K562 (cell line): ENCODE measurements at regions not wholly inside any gene's neighbourhood (a gene's known extent, or its start where the extent isn't known, plus 50 kb on each side); places are given as distances from the start of the nearest gene placed in this dataset.
"Not testable (repeated sequence)": the region's sequence is repeated elsewhere in the genome, so short reads cannot be mapped to it uniquely, and the experiment has no call there.

Experiments used
- ATAC-seq: fragments of 200-7000 bp; cut with Tn5 transposase; 3 replicates; pipeline ENCODE4 v1.9.1; 2020; ENCODE audit warnings: moderate library complexity
- BruUV-seq: library from RNA; stranded (reverse); fragments of 400-500 nt; replicated peaks from 2 replicates; lab custom pipeline; 2021; lab: Mats Ljungman, UMichigan
- CTCF ChIA-PET: fragments of 300-600 bp; formaldehyde crosslinking; extraction: SDS; loops from one replicate; lab custom pipeline; 2021; ENCODE audit warnings: low intra/inter-chr PET ratio; lab: Yijun Ruan, JAX
- POLR2A ChIA-PET: fragments of 300-600, 350-650 bp; sonication (Branson Sonifier 250); formaldehyde crosslinking; extraction: SDS; loops from one replicate; lab custom pipeline; 2021; ENCODE audit warnings: antibody characterized with exemption, inconsistent platforms; lab: Yijun Ruan, JAX
- DNase-seq, 4 experiments: peaks; one replicate each; pipeline versions ENCODE4 v3.0.0 to v3.0.0-alpha.2; 2011 to 2018; ENCODE audit warnings: low spot score in 3 of 4, mixed read lengths in 3 of 4; ENCODE audit errors: extremely low read depth in 1 of 4
- FAIRE-seq: peaks from 2 replicates; lab custom pipeline; 2011; peaks lifted over from hg19 to GRCh38; lab: Jason Lieb, UNC
- H2AFZ ChIP-seq: 2 replicates; pipeline ENCODE4 v1.6.0; 2011; ENCODE audit warnings: low read depth, low read length, control low read depth, inconsistent platforms
- H3K27ac ChIP-seq: fragments of 200-600 bp; 3 replicates; pipeline ENCODE4 v1.8.0; 2011; ENCODE audit warnings: low read depth, mild to moderate bottlenecking, control low read depth, inconsistent platforms, low read length, moderate library complexity, mixed read lengths; ENCODE audit errors: extremely low read depth
- H3K27me3 ChIP-seq, 2 experiments: fragments of 300-600 bp in 1 of 2; 2 replicates in 1 of 2; 3 replicates in 1 of 2; pipeline versions ENCODE4 v1.6.0 to v1.8.0; 2011; ENCODE audit warnings: inconsistent platforms in 2 of 2, low read length in 2 of 2, mild to moderate bottlenecking in 1 of 2, mixed read lengths in 1 of 2, moderate library complexity in 1 of 2; ENCODE audit not compliant: control insufficient read depth in 2 of 2, insufficient read depth in 2 of 2
- H3K36me3 ChIP-seq: fragments of 300-600 bp; 3 replicates; pipeline ENCODE4 v1.8.0; 2011; ENCODE audit warnings: mild to moderate bottlenecking, low read length, inconsistent platforms; ENCODE audit not compliant: control insufficient read depth, insufficient read depth
- H3K4me1 ChIP-seq, 2 experiments: fragments of 200-600 bp in 1 of 2; replicated peaks in 1 of 2; 2 replicates in 1 of 2; 3 replicates in 1 of 2; pipeline versions ENCODE4 v1.5.1 to v1.8.0; 2011; ENCODE audit warnings: inconsistent platforms in 2 of 2, low read length in 2 of 2, mild to moderate bottlenecking in 1 of 2, mixed read lengths in 1 of 2, moderate library complexity in 1 of 2; ENCODE audit not compliant: control insufficient read depth in 2 of 2, insufficient read depth in 2 of 2
- H3K4me2 ChIP-seq: 2 replicates; pipeline ENCODE4 v1.6.1; 2011; ENCODE audit warnings: low read length, control low read depth, inconsistent platforms, mixed read lengths; ENCODE audit not compliant: insufficient read depth
- H3K4me3 ChIP-seq: fragments of 200-600 bp; sonication (generic), shearing (Covaris generic); 2 replicates; pipeline ENCODE4 v1.5.1; 2016; ENCODE audit warnings: control low read depth, inconsistent platforms
- H3K79me2 ChIP-seq: fragments of 200-600 bp; 3 replicates; pipeline ENCODE4 v1.8.0; 2011; ENCODE audit warnings: low read length, inconsistent platforms; ENCODE audit not compliant: control insufficient read depth, insufficient read depth
- H3K9ac ChIP-seq, 2 experiments: 2 replicates each; pipeline versions ENCODE4 v1.6.0 to v1.6.1; 2011; ENCODE audit warnings: low read depth in 2 of 2, low read length in 2 of 2, control low read depth in 1 of 2, inconsistent platforms in 1 of 2, mild to moderate bottlenecking in 1 of 2, mixed read lengths in 1 of 2; ENCODE audit not compliant: insufficient read depth in 1 of 2
- H3K9me1 ChIP-seq: one replicate; pipeline ENCODE4 v1.6.0; 2011; ENCODE audit warnings: inconsistent platforms, mild to moderate bottlenecking, low read length, moderate library complexity; ENCODE audit not compliant: control insufficient read depth, insufficient read depth
- H3K9me3 ChIP-seq: replicated peaks from 2 replicates; pipeline ENCODE4 v1.5.1; 2011; ENCODE audit warnings: low read depth, low read length, inconsistent platforms; ENCODE audit not compliant: control insufficient read depth, insufficient read depth
- H4K20me1 ChIP-seq: replicated peaks from 2 replicates; pipeline ENCODE4 v1.6.1; 2011; ENCODE audit warnings: low read length, inconsistent platforms, mixed read lengths; ENCODE audit not compliant: control insufficient read depth, insufficient read depth
- ASH1L ChIP-seq: fragments of 450-650 bp; IDR thresholded peaks from 2 replicates; pipeline ENCODE4 v1.6.1; 2018; ENCODE audit warnings: borderline replicate concordance, mild to moderate bottlenecking, low read depth; ENCODE audit not compliant: partially characterized antibody
- GABPB2 ChIP-seq: fragments of 250-450 bp; sonication (Bioruptor Pico); conservative IDR thresholded peaks from 2 replicates; pipeline ENCODE4 v1.5.1; 2021; ENCODE audit warnings: mild to moderate bottlenecking
- KHSRP ChIP-seq: fragments of 450-650 bp; IDR thresholded peaks from 2 replicates; pipeline ENCODE4 v1.6.1; 2017
- PHB ChIP-seq: fragments of 250-450 bp; sonication (Bioruptor Pico); IDR thresholded peaks from 2 replicates; pipeline ENCODE4 v1.5.0; 2021
- PHTF2 ChIP-seq: fragments of 250-450 bp; sonication (Bioruptor Pico); IDR thresholded peaks from 2 replicates; pipeline ENCODE4 v1.5.0; 2021; ENCODE audit warnings: mild to moderate bottlenecking
- PURB ChIP-seq: sonication (generic); formaldehyde crosslinking; IDR thresholded peaks from 2 replicates; pipeline ENCODE4 v1.9.0; 2021; ENCODE audit warnings: low read depth, mild to moderate bottlenecking, missing genetic modification reagents
- RBM17 ChIP-seq: fragments of 200-400 bp; formaldehyde crosslinking; IDR thresholded peaks from 2 replicates; pipeline ENCODE4 v1.6.1; 2017; ENCODE audit warnings: low read depth, mild to moderate bottlenecking, low read length, borderline replicate concordance
- SPI1 ChIP-seq: IDR thresholded peaks from 2 replicates; pipeline ENCODE4 v1.6.1; 2011; ENCODE audit warnings: low read depth, low read length, control low read depth, borderline replicate concordance
- SRF ChIP-seq, 2 experiments: fragments of 250-450, 450-650 bp in 1 of 2; sonication (Bioruptor Pico) in 1 of 2; sonication (generic) in 1 of 2; formaldehyde crosslinking; IDR thresholded peaks; 2 replicates each; pipeline versions ENCODE4 v1.5.0 to v1.5.1; 2020 to 2022; ENCODE audit warnings: mild to moderate bottlenecking in 1 of 2, missing genetic modification reagents in 1 of 2
- TAL1 ChIP-seq: fragments of 450-650 bp; IDR thresholded peaks from 2 replicates; pipeline ENCODE4 v1.6.1; 2016; ENCODE audit warnings: mild to moderate bottlenecking
- TEAD4 ChIP-seq, 2 experiments: sonication (generic) in 1 of 2; formaldehyde crosslinking in 1 of 2; IDR thresholded peaks; 2 replicates each; pipeline versions ENCODE4 v1.6.1 to v1.8.0; 2012 to 2022; ENCODE audit warnings: borderline replicate concordance in 1 of 2, inconsistent platforms in 1 of 2, low read length in 1 of 2, mild to moderate bottlenecking in 1 of 2, missing genetic modification reagents in 1 of 2
- ZEB2 ChIP-seq: fragments of 450-650 bp; IDR thresholded peaks from 2 replicates; pipeline ENCODE4 v1.6.1; 2016
- ZNF232 ChIP-seq: sonication (generic); formaldehyde crosslinking; IDR thresholded peaks from 2 replicates; pipeline ENCODE4 v1.8.0; 2022; ENCODE audit warnings: mild to moderate bottlenecking, missing genetic modification reagents
- ZNF717 ChIP-seq: fragments of 250-450 bp; sonication (Bioruptor Pico); IDR thresholded peaks from 2 replicates; pipeline ENCODE4 v1.5.0; 2021
- WGBS: fragments of 100-300 bp; shearing (Covaris generic); methylation state at CpG from one replicate; pipeline ENCODE4 v1.1.6; 2016; ENCODE audit warnings: low coverage, mixed read lengths; ENCODE audit not compliant: insufficient coverage; ENCODE audit errors: missing lambda C conversion rate; 5-methylcytosine and 5-hydroxymethylcytosine counted together
- in situ Hi-C: fragments of 300-500 bp; cut with MboI; formaldehyde crosslinking; loops from 4 replicates; pipeline ENCODE4 v1.15.0; 2018; ENCODE audit warnings: inconsistent platforms, mixed read lengths
- intact Hi-C: fragments of 100-400 bp; cut with micrococcal nuclease; formaldehyde crosslinking; loops from 2 replicates; pipeline ENCODE4 v1.14.2; 2022
- TF ChIP-seq, protein P1 (sequence below): fragments of 250-450 bp; sonication (Bioruptor Pico); IDR thresholded peaks from 2 replicates; pipeline ENCODE4 v1.8.0; 2022; ENCODE audit warnings: inconsistent platforms

DNA sequence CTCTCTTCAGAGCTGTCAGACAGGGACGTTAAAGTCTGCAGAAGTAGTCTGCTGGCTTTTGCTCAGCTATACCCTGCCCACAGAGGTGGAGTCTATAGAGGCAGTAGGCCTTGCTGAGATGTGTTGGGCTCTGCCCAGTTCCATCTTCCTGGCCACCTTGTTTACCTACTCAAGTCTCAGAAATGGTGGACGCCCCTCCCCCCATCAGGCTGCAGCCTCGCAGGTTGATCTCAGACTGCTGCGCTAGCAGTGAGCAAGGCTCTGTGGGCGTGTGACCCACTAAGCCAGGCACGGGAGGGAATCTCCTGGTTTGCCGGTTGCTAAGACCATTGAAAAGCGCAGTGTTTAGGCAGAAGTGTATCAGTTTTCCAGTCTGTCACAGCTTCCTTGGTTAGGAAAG lies 305.0 kb downstream of the BCKDHB start:
- DNase-seq: no peak
- ChIA-PET CTCF (no interaction called here), POLR2A (no interaction called here)
- Histone ChIP-seq H3K4me3 (no peak overlapping the region), H3K4me2 (no peak overlapping the region), H3K9me3 (no peaks in the 10 kb centered on the region), H3K27ac (no peak overlapping the region), H3K27me3 (no peaks in the 10 kb centered on the region), H3K9me1 (no peaks in the 10 kb centered on the region), H3K4me1 (no peaks in the 10 kb centered on the region), H3K79me2 (no peaks in the 10 kb centered on the region), H2AFZ (no peak overlapping the region), H3K36me3 (no peaks in the 10 kb centered on the region), H3K9ac (no peak overlapping the region), H4K20me1 (no peaks in the 10 kb centered on the region)
- ATAC-seq: no peak
- TF ChIP-seq, protein P1, sequence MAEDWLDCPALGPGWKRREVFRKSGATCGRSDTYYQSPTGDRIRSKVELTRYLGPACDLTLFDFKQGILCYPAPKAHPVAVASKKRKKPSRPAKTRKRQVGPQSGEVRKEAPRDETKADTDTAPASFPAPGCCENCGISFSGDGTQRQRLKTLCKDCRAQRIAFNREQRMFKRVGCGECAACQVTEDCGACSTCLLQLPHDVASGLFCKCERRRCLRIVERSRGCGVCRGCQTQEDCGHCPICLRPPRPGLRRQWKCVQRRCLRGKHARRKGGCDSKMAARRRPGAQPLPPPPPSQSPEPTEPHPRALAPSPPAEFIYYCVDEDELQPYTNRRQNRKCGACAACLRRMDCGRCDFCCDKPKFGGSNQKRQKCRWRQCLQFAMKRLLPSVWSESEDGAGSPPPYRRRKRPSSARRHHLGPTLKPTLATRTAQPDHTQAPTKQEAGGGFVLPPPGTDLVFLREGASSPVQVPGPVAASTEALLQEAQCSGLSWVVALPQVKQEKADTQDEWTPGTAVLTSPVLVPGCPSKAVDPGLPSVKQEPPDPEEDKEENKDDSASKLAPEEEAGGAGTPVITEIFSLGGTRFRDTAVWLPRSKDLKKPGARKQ (CRISPR knock-in tag): no peak
- TF ChIP-seq PURB (CRISPR knock-in tag) (no peak), TAL1 (no peak), PHB (no peak), ZNF232 (CRISPR knock-in tag) (no peak), ZNF717 (CRISPR knock-in tag) (no peak), ASH1L (no peak), RBM17 (no peak), ZEB2 (no peak), SRF (CRISPR knock-in tag; IDR thresholded peaks at IDR 0.05) (no peak), TEAD4 (IDR thresholded peaks at IDR 0.05; ENCODE audit: low read length) (no peak), TEAD4 (CRISPR knock-in tag; IDR thresholded peaks at IDR 0.05; ENCODE audit: borderline replicate concordance) (no peak), GABPB2 (CRISPR knock-in tag) (no peak), SPI1 (no peak), PHTF2 (CRISPR knock-in tag) (no peak), KHSRP (no peak)
- in situ Hi-C loops (no loop called here), intact Hi-C loops (no loop called here)
- no TSS peak for BruUV-seq
- no peak for FAIRE-seq
- WGBS: 0% methylated on average over 4 of the region's 8 CpGs

DNA sequence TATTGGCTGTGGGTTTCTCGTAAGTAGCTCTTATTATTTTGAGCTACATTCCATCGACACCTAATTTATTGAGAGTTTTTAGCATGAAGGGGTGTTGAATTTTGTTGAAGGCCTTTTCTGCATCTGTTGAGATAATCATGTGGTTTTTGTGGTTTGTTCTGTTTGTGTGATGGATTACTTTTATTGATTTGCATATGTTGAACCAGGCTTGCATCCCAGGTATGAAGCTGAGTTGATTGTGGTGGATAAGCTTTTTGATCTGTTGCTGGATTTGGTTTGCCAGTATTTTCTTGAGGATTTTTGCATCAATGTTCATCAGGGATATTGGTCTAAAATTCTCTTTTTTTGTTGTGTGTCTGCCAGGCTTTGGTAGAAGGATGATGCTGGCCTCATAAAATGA lies 301.5 kb downstream of the BCKDHB start:
- H3K9ac ChIP-seq, POLR2A ChIA-PET, H3K4me1 ChIP-seq, H3K79me2 ChIP-seq, H4K20me1 ChIP-seq, H3K9me1 ChIP-seq, H3K27me3 ChIP-seq, H3K4me3 ChIP-seq, H3K9me3 ChIP-seq, FAIRE-seq, BruUV-seq, H3K4me2 ChIP-seq, in situ Hi-C loops, ATAC-seq, intact Hi-C loops, DNase-seq, H3K27ac ChIP-seq, CTCF ChIA-PET, H2AFZ ChIP-seq, H3K36me3 ChIP-seq: not testable (repeated sequence)
- 0% methylated on average over 2 of the region's 2 CpGs for WGBS
